WTC11 (cell line): ENCODE measurements at regions not wholly inside any gene's neighbourhood (a gene's known extent, or its start where the extent isn't known, plus 50 kb on each side); places are given as distances from the start of the nearest gene placed in this dataset.

ENCODE experiments used
- ATAC-seq: fragments of 200-7000 bp; cut with Tn5 transposase; 2 replicates; pipeline ENCODE4 v1.10.0; 2021; ENCODE audit warnings: mild to moderate bottlenecking, moderate library complexity
- CTCF ChIA-PET: fragments of 300-600 bp; sonication (Branson Sonifier 250); formaldehyde crosslinking; loops from one replicate; lab custom pipeline; 2021; ENCODE audit warnings: antibody characterized with exemption; lab: Charles Lee
- POLR2A ChIA-PET: fragments of 350-600 bp; sonication (Branson Sonifier 250); formaldehyde crosslinking; loops from one replicate; lab custom pipeline; 2021; ENCODE audit warnings: antibody characterized with exemption; lab: Charles Lee
- DNase-seq: peaks from one replicate; pipeline ENCODE4 v3.0.0; 2021; ENCODE audit warnings: low spot score
- H3K27ac Mint-ChIP-seq: 2 replicates; pipeline ENCODE4 v1.8.0; 2021; ENCODE audit warnings: mixed read lengths
- H3K27me3 Mint-ChIP-seq: 2 replicates; pipeline ENCODE4 v1.8.0; 2021; ENCODE audit warnings: low read depth, mild to moderate bottlenecking, moderate library complexity, mixed read lengths
- H3K36me3 Mint-ChIP-seq: 2 replicates; pipeline ENCODE4 v1.8.0; 2021; ENCODE audit warnings: mixed read lengths
- H3K4me1 Mint-ChIP-seq: 2 replicates; pipeline ENCODE4 v1.8.0; 2022; ENCODE audit warnings: mixed read lengths
- H3K4me3 Mint-ChIP-seq: 2 replicates; pipeline ENCODE4 v1.8.0; 2021; ENCODE audit warnings: mild to moderate bottlenecking, moderate library complexity, mixed read lengths
- H3K9me3 Mint-ChIP-seq: 2 replicates; pipeline ENCODE4 v1.8.0; 2021; ENCODE audit warnings: mixed read lengths
- IRF2 ChIP-seq: sonication (generic); formaldehyde crosslinking; IDR thresholded peaks from 2 replicates; pipeline ENCODE4 v1.8.0; 2022; ENCODE audit warnings: low read depth, missing genetic modification reagents, borderline replicate concordance
- NR1H2 ChIP-seq: sonication (generic); formaldehyde crosslinking; IDR thresholded peaks from 2 replicates; pipeline ENCODE4 v1.9.0; 2021; ENCODE audit warnings: mild to moderate bottlenecking, moderate library complexity, missing genetic modification reagents
- RELA ChIP-seq: sonication (generic); formaldehyde crosslinking; IDR thresholded peaks from 2 replicates; pipeline ENCODE4 v1.8.1; 2022; ENCODE audit warnings: missing genetic modification reagents, mild to moderate bottlenecking, borderline replicate concordance
- RORB ChIP-seq: fragments of 250-450 bp; sonication (Bioruptor Pico); IDR thresholded peaks from 2 replicates; pipeline ENCODE4 v1.9.0; 2021; ENCODE audit warnings: mild to moderate bottlenecking
- SMAD3 ChIP-seq: sonication (generic); formaldehyde crosslinking; IDR thresholded peaks from 2 replicates; pipeline ENCODE4 v1.8.0; 2022; ENCODE audit warnings: missing genetic modification reagents, mild to moderate bottlenecking, borderline replicate concordance
- SOX15 ChIP-seq: fragments of 250-450 bp; sonication (Bioruptor Pico); IDR thresholded peaks from 2 replicates; pipeline ENCODE4 v1.9.0; 2021; ENCODE audit warnings: mild to moderate bottlenecking
- ZBTB21 ChIP-seq: sonication (generic); formaldehyde crosslinking; IDR thresholded peaks from 2 replicates; pipeline ENCODE4 v1.8.1; 2023; ENCODE audit warnings: mild to moderate bottlenecking, missing genetic modification reagents, borderline replicate concordance
- ZNF121 ChIP-seq: sonication (generic); formaldehyde crosslinking; IDR thresholded peaks from 2 replicates; pipeline ENCODE4 v1.8.0; 2023; ENCODE audit warnings: missing genetic modification reagents
- ZNF138 ChIP-seq: sonication (generic); formaldehyde crosslinking; conservative IDR thresholded peaks from 2 replicates; pipeline ENCODE4 v1.8.1; 2022; ENCODE audit warnings: mild to moderate bottlenecking, moderate library complexity, missing genetic modification reagents
- ZNF263 ChIP-seq: sonication (generic); formaldehyde crosslinking; IDR thresholded peaks from 2 replicates; pipeline ENCODE4 v1.8.1; 2022; ENCODE audit warnings: low read depth, mild to moderate bottlenecking, moderate library complexity, missing genetic modification reagents
- ZNF671 ChIP-seq: fragments of 250-450 bp; sonication (Bioruptor Pico); IDR thresholded peaks from 2 replicates; pipeline ENCODE4 v1.8.0; 2021; ENCODE audit warnings: mild to moderate bottlenecking
- TF ChIP-seq, protein P1 (sequence below): sonication (generic); formaldehyde crosslinking; IDR thresholded peaks from 2 replicates; pipeline ENCODE4 v1.8.1; 2022; ENCODE audit warnings: missing genetic modification reagents, borderline replicate concordance
- TF ChIP-seq, protein P2 (sequence below): sonication (generic); formaldehyde crosslinking; IDR thresholded peaks from 2 replicates; pipeline ENCODE4 v1.8.1; 2022; ENCODE audit warnings: low read depth, missing genetic modification reagents, borderline replicate concordance
- TF ChIP-seq, protein P3 (sequence below): sonication (generic); formaldehyde crosslinking; IDR thresholded peaks from 2 replicates; pipeline ENCODE4 v1.8.0; 2023; ENCODE audit warnings: missing genetic modification reagents, mild to moderate bottlenecking, borderline replicate concordance
- TF ChIP-seq, protein P4 (sequence below): sonication (generic); formaldehyde crosslinking; IDR thresholded peaks from 2 replicates; pipeline ENCODE4 v1.8.0; 2022; ENCODE audit warnings: mild to moderate bottlenecking, missing genetic modification reagents
- TF ChIP-seq, protein P5 (sequence below): fragments of 250-450 bp; sonication (Bioruptor Pico); IDR thresholded peaks from 2 replicates; pipeline ENCODE4 v1.9.0; 2021; ENCODE audit warnings: moderate library complexity, mild to moderate bottlenecking, inconsistent platforms, borderline replicate concordance
- TF ChIP-seq, protein P6 (sequence below): sonication (generic); formaldehyde crosslinking; IDR thresholded peaks from 2 replicates; pipeline ENCODE4 v1.8.1; 2023; ENCODE audit warnings: mild to moderate bottlenecking, missing genetic modification reagents, borderline replicate concordance

DNA sequence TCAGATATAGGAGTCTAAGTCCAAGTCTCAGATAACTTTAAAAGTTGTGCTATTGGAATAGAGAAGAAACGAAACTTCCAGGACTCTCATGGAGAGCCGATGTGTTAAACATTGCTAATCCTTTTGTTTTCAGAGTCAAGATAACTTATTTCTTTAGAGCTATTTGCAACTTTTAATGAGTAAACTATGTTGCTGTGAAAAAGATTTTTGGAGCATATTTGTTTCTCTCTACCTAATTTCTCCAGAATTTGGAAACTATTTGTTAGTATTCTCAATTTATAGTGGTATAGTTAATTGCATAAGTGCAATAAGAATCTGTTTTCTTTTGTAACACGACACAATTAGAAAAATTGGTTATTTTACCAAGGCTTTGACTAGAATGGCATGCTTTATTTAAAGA, 588.9 kb downstream of the NTRK3 start:
- Mint-ChIP-seq H3K9me3 (peaks cover 43% of the 10 kb centered on the region), H3K4me1 (peaks cover 4% of the 10 kb centered on the region; the same call in 1 of the 2 replicates), H3K27me3 (peaks cover 3% of the 10 kb centered on the region; the same call in 1 of the 2 replicates), H3K4me3 (no peak overlapping the region), H3K27ac (no peak overlapping the region), H3K36me3 (peaks cover 33% of the 10 kb centered on the region)
- ChIA-PET POLR2A (no interaction called here), CTCF (no interaction called here)
- ATAC-seq = no peak
- no peak for DNase-seq
- TF ChIP-seq RELA (CRISPR knock-in tag) (no peak), NR1H2 (CRISPR knock-in tag) (no peak), SMAD3 (CRISPR knock-in tag) (no peak), IRF2 (no peak)

DNA sequence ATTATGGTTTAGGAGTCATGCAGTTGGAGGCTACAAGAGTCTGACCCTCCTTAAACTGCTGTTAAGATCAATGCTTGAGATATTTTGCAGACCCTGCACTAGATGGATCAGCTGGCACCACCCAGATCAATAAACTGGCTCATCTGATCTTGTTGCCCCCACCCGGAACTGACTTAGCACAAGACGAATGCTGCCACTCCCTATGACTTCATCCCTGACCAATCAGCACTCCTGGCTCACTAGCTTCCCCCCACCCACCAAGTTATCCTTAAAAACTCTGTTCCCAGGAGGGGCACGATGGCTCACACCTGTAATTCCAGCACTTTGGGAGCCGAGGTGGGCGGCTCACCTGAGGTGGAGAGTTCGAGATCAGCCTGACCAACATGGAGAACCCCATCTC, 594.0 kb downstream of the NTRK3 start:
- POLR2A ChIA-PET = no interaction called here
- no peak overlapping the region for H3K27ac Mint-ChIP-seq
- no peaks in the 10 kb centered on the region for H3K27me3 Mint-ChIP-seq
- H3K36me3 Mint-ChIP-seq = peaks cover 18% of the 10 kb centered on the region
- peaks cover 31% of the 10 kb centered on the region for H3K9me3 Mint-ChIP-seq
- CTCF ChIA-PET = no interaction called here
- no peak for DNase-seq
- H3K4me1 Mint-ChIP-seq = no peaks in the 10 kb centered on the region
- H3K4me3 Mint-ChIP-seq = no peak overlapping the region
- TF ChIP-seq ZNF263 (no peak), ZNF138 (CRISPR knock-in tag) (no peak), RORB (CRISPR knock-in tag) (no peak), ZBTB21 (no peak), ZNF671 (no peak), ZNF121 (CRISPR knock-in tag) (no peak), SOX15 (CRISPR knock-in tag) (no peak)
- TF ChIP-seq, protein P1, sequence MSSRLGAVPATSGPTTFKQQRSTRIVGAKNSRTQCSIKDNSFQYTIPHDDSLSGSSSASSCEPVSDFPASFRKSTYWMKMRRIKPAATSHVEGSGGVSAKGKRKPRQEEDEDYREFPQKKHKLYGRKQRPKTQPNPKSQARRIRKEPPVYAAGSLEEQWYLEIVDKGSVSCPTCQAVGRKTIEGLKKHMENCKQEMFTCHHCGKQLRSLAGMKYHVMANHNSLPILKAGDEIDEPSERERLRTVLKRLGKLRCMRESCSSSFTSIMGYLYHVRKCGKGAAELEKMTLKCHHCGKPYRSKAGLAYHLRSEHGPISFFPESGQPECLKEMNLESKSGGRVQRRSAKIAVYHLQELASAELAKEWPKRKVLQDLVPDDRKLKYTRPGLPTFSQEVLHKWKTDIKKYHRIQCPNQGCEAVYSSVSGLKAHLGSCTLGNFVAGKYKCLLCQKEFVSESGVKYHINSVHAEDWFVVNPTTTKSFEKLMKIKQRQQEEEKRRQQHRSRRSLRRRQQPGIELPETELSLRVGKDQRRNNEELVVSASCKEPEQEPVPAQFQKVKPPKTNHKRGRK (CRISPR knock-in tag) = no peak
- TF ChIP-seq, protein P2, sequence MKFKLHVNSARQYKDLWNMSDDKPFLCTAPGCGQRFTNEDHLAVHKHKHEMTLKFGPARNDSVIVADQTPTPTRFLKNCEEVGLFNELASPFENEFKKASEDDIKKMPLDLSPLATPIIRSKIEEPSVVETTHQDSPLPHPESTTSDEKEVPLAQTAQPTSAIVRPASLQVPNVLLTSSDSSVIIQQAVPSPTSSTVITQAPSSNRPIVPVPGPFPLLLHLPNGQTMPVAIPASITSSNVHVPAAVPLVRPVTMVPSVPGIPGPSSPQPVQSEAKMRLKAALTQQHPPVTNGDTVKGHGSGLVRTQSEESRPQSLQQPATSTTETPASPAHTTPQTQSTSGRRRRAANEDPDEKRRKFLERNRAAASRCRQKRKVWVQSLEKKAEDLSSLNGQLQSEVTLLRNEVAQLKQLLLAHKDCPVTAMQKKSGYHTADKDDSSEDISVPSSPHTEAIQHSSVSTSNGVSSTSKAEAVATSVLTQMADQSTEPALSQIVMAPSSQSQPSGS (CRISPR knock-in tag) = no peak
- TF ChIP-seq, protein P3, sequence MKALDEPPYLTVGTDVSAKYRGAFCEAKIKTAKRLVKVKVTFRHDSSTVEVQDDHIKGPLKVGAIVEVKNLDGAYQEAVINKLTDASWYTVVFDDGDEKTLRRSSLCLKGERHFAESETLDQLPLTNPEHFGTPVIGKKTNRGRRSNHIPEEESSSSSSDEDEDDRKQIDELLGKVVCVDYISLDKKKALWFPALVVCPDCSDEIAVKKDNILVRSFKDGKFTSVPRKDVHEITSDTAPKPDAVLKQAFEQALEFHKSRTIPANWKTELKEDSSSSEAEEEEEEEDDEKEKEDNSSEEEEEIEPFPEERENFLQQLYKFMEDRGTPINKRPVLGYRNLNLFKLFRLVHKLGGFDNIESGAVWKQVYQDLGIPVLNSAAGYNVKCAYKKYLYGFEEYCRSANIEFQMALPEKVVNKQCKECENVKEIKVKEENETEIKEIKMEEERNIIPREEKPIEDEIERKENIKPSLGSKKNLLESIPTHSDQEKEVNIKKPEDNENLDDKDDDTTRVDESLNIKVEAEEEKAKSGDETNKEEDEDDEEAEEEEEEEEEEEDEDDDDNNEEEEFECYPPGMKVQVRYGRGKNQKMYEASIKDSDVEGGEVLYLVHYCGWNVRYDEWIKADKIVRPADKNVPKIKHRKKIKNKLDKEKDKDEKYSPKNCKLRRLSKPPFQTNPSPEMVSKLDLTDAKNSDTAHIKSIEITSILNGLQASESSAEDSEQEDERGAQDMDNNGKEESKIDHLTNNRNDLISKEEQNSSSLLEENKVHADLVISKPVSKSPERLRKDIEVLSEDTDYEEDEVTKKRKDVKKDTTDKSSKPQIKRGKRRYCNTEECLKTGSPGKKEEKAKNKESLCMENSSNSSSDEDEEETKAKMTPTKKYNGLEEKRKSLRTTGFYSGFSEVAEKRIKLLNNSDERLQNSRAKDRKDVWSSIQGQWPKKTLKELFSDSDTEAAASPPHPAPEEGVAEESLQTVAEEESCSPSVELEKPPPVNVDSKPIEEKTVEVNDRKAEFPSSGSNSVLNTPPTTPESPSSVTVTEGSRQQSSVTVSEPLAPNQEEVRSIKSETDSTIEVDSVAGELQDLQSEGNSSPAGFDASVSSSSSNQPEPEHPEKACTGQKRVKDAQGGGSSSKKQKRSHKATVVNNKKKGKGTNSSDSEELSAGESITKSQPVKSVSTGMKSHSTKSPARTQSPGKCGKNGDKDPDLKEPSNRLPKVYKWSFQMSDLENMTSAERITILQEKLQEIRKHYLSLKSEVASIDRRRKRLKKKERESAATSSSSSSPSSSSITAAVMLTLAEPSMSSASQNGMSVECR (CRISPR knock-in tag) = no peak
- TF ChIP-seq, protein P4, sequence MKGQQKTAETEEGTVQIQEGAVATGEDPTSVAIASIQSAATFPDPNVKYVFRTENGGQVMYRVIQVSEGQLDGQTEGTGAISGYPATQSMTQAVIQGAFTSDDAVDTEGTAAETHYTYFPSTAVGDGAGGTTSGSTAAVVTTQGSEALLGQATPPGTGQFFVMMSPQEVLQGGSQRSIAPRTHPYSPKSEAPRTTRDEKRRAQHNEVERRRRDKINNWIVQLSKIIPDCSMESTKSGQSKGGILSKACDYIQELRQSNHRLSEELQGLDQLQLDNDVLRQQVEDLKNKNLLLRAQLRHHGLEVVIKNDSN = no peak
- TF ChIP-seq, protein P5, sequence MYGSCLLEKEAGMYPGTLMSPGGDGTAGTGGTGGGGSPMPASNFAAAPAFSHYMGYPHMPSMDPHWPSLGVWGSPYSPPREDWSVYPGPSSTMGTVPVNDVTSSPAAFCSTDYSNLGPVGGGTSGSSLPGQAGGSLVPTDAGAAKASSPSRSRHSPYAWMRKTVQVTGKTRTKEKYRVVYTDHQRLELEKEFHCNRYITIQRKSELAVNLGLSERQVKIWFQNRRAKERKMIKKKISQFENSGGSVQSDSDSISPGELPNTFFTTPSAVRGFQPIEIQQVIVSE (CRISPR knock-in tag) = no peak
- TF ChIP-seq, protein P6, sequence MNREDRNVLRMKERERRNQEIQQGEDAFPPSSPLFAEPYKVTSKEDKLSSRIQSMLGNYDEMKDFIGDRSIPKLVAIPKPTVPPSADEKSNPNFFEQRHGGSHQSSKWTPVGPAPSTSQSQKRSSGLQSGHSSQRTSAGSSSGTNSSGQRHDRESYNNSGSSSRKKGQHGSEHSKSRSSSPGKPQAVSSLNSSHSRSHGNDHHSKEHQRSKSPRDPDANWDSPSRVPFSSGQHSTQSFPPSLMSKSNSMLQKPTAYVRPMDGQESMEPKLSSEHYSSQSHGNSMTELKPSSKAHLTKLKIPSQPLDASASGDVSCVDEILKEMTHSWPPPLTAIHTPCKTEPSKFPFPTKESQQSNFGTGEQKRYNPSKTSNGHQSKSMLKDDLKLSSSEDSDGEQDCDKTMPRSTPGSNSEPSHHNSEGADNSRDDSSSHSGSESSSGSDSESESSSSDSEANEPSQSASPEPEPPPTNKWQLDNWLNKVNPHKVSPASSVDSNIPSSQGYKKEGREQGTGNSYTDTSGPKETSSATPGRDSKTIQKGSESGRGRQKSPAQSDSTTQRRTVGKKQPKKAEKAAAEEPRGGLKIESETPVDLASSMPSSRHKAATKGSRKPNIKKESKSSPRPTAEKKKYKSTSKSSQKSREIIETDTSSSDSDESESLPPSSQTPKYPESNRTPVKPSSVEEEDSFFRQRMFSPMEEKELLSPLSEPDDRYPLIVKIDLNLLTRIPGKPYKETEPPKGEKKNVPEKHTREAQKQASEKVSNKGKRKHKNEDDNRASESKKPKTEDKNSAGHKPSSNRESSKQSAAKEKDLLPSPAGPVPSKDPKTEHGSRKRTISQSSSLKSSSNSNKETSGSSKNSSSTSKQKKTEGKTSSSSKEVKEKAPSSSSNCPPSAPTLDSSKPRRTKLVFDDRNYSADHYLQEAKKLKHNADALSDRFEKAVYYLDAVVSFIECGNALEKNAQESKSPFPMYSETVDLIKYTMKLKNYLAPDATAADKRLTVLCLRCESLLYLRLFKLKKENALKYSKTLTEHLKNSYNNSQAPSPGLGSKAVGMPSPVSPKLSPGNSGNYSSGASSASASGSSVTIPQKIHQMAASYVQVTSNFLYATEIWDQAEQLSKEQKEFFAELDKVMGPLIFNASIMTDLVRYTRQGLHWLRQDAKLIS (CRISPR knock-in tag) = no peak
- TF ChIP-seq, all 79 proteins: peak for 0
- ATAC-seq = no peak
